HCT116 (cell line): ENCODE measurements at regions not wholly inside any gene's neighbourhood (a gene's known extent, or its start where the extent isn't known, plus 50 kb on each side); places are given as distances from the start of the nearest gene placed in this dataset.

ENCODE experiments used
- ATAC-seq: fragments of 200-7000 bp; cut with Tn5 transposase; 2 replicates; pipeline ENCODE4 v1.9.1; 2020; ENCODE audit warnings: mild to moderate bottlenecking, moderate library complexity
- BruUV-seq: library from RNA; stranded (reverse); fragments of 400-500 nt; replicated peaks from 2 replicates; lab custom pipeline; 2021; lab: Mats Ljungman, UMichigan
- CTCF ChIA-PET: fragments of 300-600 bp; sonication (Branson Sonifier 250); formaldehyde crosslinking; loops from one replicate; lab custom pipeline; 2021; ENCODE audit warnings: antibody characterized with exemption; lab: Charles Lee
- POLR2A ChIA-PET: fragments of 300-600, 350-600 bp; sonication (Branson Sonifier 250); formaldehyde crosslinking; loops from one replicate; lab custom pipeline; 2021; ENCODE audit warnings: antibody characterized with exemption; lab: Charles Lee
- RAD21 ChIA-PET, 2 experiments: fragments of 300-600 bp; sonication (Branson Sonifier 250); formaldehyde crosslinking; loops; one replicate each; lab custom pipeline; 2023; ENCODE audit warnings: low total read pairs in 2 of 2; ENCODE audit not compliant: uncharacterized antibody in 2 of 2, unreplicated experiment in 2 of 2, low non-redundant PET in 1 of 2; lab: Charles Lee
- DNase-seq: peaks from one replicate; pipeline ENCODE4 v3.0.0-alpha.2; 2010; ENCODE audit warnings: low read depth, low spot score
- H2AFZ ChIP-seq: fragments of 200-600 bp; shearing (Covaris generic), sonication (generic); 2 replicates; pipeline ENCODE4 v1.6.1; 2017; ENCODE audit warnings: low read depth, mixed run types, mixed read lengths, antibody characterized with exemption, low read length; ENCODE audit not compliant: poor library complexity, severe bottlenecking
- H3K27ac ChIP-seq: 2 replicates; pipeline ENCODE4 v1.5.1; 2012; ENCODE audit warnings: low read depth, low read length
- H3K27me3 ChIP-seq: fragments of 200-600 bp; sonication (generic); 2 replicates; pipeline ENCODE4 v1.6.1; 2016; ENCODE audit warnings: mixed run types, low read length, mixed read lengths; ENCODE audit not compliant: insufficient read depth
- H3K36me3 ChIP-seq, 2 experiments: fragments of 200-500 bp in 1 of 2; fragments of 200-600 bp in 1 of 2; sonication (Bioruptor generic) in 1 of 2; sonication (generic) in 1 of 2; 2 replicates each; pipeline versions ENCODE4 v1.5.1 to v1.6.1; 2014 to 2016; ENCODE audit warnings: low read length in 2 of 2, inconsistent platforms in 1 of 2, mixed read lengths in 1 of 2, mixed run types in 1 of 2; ENCODE audit not compliant: insufficient read depth in 2 of 2, control insufficient read depth in 1 of 2
- H3K4me1 ChIP-seq, 2 experiments: fragments of 200-600 bp in 1 of 2; sonication (generic) in 1 of 2; 2 replicates each; pipeline versions ENCODE4 v1.5.1 to v1.6.1; 2012 to 2017; ENCODE audit warnings: low read length in 2 of 2, inconsistent platforms in 1 of 2, mild to moderate bottlenecking in 1 of 2, mixed read lengths in 1 of 2, mixed run types in 1 of 2, moderate library complexity in 1 of 2; ENCODE audit not compliant: insufficient read depth in 2 of 2, control insufficient read depth in 1 of 2
- H3K4me2 ChIP-seq: fragments of 200-600 bp; sonication (generic); 2 replicates; pipeline ENCODE4 v1.6.1; 2017; ENCODE audit warnings: mixed run types, low read length, mixed read lengths
- H3K4me3 ChIP-seq, 2 experiments: fragments of 200-600 bp in 1 of 2; sonication (generic) in 1 of 2; replicated peaks in 1 of 2; 2 replicates each; pipeline ENCODE4 v1.5.1; 2011 to 2016; ENCODE audit warnings: low read length in 2 of 2, control low read depth in 1 of 2, low read depth in 1 of 2, mild to moderate bottlenecking in 1 of 2, mixed read lengths in 1 of 2, mixed run types in 1 of 2
- H3K79me2 ChIP-seq: fragments of 200-600 bp; sonication (generic); 2 replicates; pipeline ENCODE4 v1.6.1; 2017; ENCODE audit warnings: mild to moderate bottlenecking, mixed run types, low read length, moderate library complexity, mixed read lengths; ENCODE audit not compliant: insufficient read depth
- H3K9ac ChIP-seq: fragments of 200-600 bp; sonication (generic); 2 replicates; pipeline ENCODE4 v1.6.1; 2016; ENCODE audit warnings: low read length, mixed read lengths
- H3K9me2 ChIP-seq: fragments of 200-600 bp; sonication (generic), shearing (Covaris generic); 2 replicates; pipeline ENCODE4 v1.6.1; 2017; ENCODE audit warnings: mixed run types, mild to moderate bottlenecking, moderate library complexity; ENCODE audit not compliant: insufficient read depth
- H3K9me3 ChIP-seq, 2 experiments: fragments of 200-500 bp in 1 of 2; fragments of 200-600 bp in 1 of 2; sonication (Bioruptor generic) in 1 of 2; sonication (generic) in 1 of 2; 2 replicates each; pipeline ENCODE4 v1.6.1; 2014 to 2017; ENCODE audit warnings: low read length in 2 of 2, mixed read lengths in 2 of 2, inconsistent platforms in 1 of 2, low read depth in 1 of 2, mild to moderate bottlenecking in 1 of 2, mixed run types in 1 of 2, moderate library complexity in 1 of 2; ENCODE audit not compliant: control insufficient read depth in 1 of 2, insufficient read depth in 1 of 2
- H4K20me1 ChIP-seq: fragments of 200-600 bp; sonication (generic), shearing (Covaris generic); 2 replicates; pipeline ENCODE4 v1.6.1; 2017; ENCODE audit warnings: mixed run types, mild to moderate bottlenecking, moderate library complexity; ENCODE audit not compliant: insufficient read depth
- ATF3 ChIP-seq: IDR thresholded peaks from 2 replicates; pipeline ENCODE4 v1.6.1; 2012
- CBX3 ChIP-seq: IDR thresholded peaks from 2 replicates; pipeline ENCODE4 v1.6.1; 2012; ENCODE audit warnings: low read depth
- FOSL1 ChIP-seq: IDR thresholded peaks from 2 replicates; pipeline ENCODE4 v1.6.1; 2012; ENCODE audit warnings: low read depth
- MAX ChIP-seq: IDR thresholded peaks from 2 replicates; pipeline ENCODE4 v1.6.1; 2012
- POLR2A ChIP-seq: IDR thresholded peaks from 2 replicates; pipeline ENCODE4 v1.7.0; 2011; ENCODE audit warnings: borderline replicate concordance; ENCODE audit not compliant: insufficient read depth, insufficient read length; ENCODE audit errors: extremely low read depth
- REST ChIP-seq: IDR thresholded peaks from 2 replicates; pipeline ENCODE4 v1.6.1; 2012; ENCODE audit warnings: low read depth
- SIN3A ChIP-seq: IDR thresholded peaks from 2 replicates; pipeline ENCODE4 v1.6.1; 2012; ENCODE audit warnings: low read depth
- YY1 ChIP-seq: IDR thresholded peaks from 2 replicates; pipeline ENCODE4 v1.6.1; 2011; ENCODE audit warnings: low read length, low read depth, moderate library complexity, mild to moderate bottlenecking; ENCODE audit not compliant: insufficient replicate concordance; ENCODE audit errors: extremely low read depth
- intact Hi-C: fragments of 100-400 bp; cut with micrococcal nuclease; formaldehyde crosslinking; loops from 2 replicates; pipeline ENCODE4 v1.10.0; 2022

- BruUV-seq, result no TSS peak
- no peaks in the 10 kb centered on the region for H3K4me1 ChIP-seq
- H3K9me3 ChIP-seq, result peaks cover 6 to 11% of the 10 kb centered on the region in 2 experiments; a peak in 3 of 4 replicates
- ChIA-PET CTCF (no interaction called here), RAD21 (no interaction called here), POLR2A (no interaction called here)
- no peaks in the 10 kb centered on the region for H3K27me3 ChIP-seq
- H3K27ac ChIP-seq, result no peak overlapping the region
- H3K9ac ChIP-seq, result no peak overlapping the region
- intact Hi-C loops, result no loop called here
- no peaks in the 10 kb centered on the region for H3K36me3 ChIP-seq
- ATAC-seq (no peak), DNase-seq (no peak)
- H3K4me2 ChIP-seq, result no peak overlapping the region
- H2AFZ ChIP-seq, result no peak overlapping the region
- no peaks in the 10 kb centered on the region for H3K79me2 ChIP-seq
- no peak overlapping the region for H3K4me3 ChIP-seq
- H3K9me2 ChIP-seq, result no peaks in the 10 kb centered on the region
- TF ChIP-seq POLR2A, result no peak
- TF ChIP-seq, all 23 proteins: peak for 0
- no peaks in the 10 kb centered on the region for H4K20me1 ChIP-seq
Observed at GRCh38 chr20:39766333-39766732, 804.2 kb downstream of the DHX35 start.

GRCh38 chr20:39762716-39763115, 800.6 kb downstream of the DHX35 start:
- ChIA-PET POLR2A (no interaction called here), CTCF (no interaction called here), RAD21 (no interaction called here)
- TF ChIP-seq YY1 (no peak), ATF3 (no peak), MAX (no peak), FOSL1 (no peak), CBX3 (no peak), REST (no peak), SIN3A (no peak)
- Histone ChIP-seq H3K4me2 (no peak overlapping the region), H3K36me3 (no peaks in the 10 kb centered on the region), H3K27me3 (no peaks in the 10 kb centered on the region), H3K4me3 (no peak overlapping the region), H4K20me1 (no peaks in the 10 kb centered on the region), H3K27ac (no peak overlapping the region), H3K9me2 (no peaks in the 10 kb centered on the region), H3K79me2 (no peaks in the 10 kb centered on the region), H3K9ac (no peak overlapping the region), H3K4me1 (no peaks in the 10 kb centered on the region), H2AFZ (no peak overlapping the region), H3K9me3 (peaks cover 0 to 12% of the 10 kb centered on the region in 2 experiments; a peak in 2 of 4 replicates)
- ATAC-seq, result no peak
- BruUV-seq, result no TSS peak
- DNase-seq, result no peak
- intact Hi-C loops, result no loop called here
